SK-N-SH (cell line): ENCODE measurements at regions not wholly inside any gene's neighbourhood (a gene's known extent, or its start where the extent isn't known, plus 50 kb on each side); places are given as distances from the start of the nearest gene placed in this dataset.

Source experiments
- CTCF ChIA-PET: fragments of 300-600, 350-600 bp; formaldehyde crosslinking; extraction: SDS; loops from one replicate; lab custom pipeline; 2021; lab: Yijun Ruan, JAX
- POLR2A ChIA-PET: fragments of 350-600 bp; sonication (Branson Sonifier 250); formaldehyde crosslinking; extraction: SDS; loops from one replicate; lab custom pipeline; 2020; ENCODE audit warnings: antibody characterized with exemption, inconsistent platforms; lab: Yijun Ruan, JAX
- DNase-seq: peaks from one replicate; pipeline ENCODE4 v3.0.0; 2012
- H2AFZ ChIP-seq: fragments of 200-600 bp; sonication (generic); 2 replicates; pipeline ENCODE4 v1.8.1; 2016; ENCODE audit warnings: antibody characterized with exemption, mild to moderate bottlenecking, low read depth
- H3F3A ChIP-seq: fragments of 200-600 bp; sonication (generic); replicated peaks from 2 replicates; pipeline ENCODE3; 2016; ENCODE audit warnings: antibody characterized with exemption, mild to moderate bottlenecking; ENCODE audit not compliant: insufficient read depth
- H3K27ac ChIP-seq, 2 experiments: fragments of 200-500 bp in 1 of 2; fragments of 200-600 bp in 1 of 2; sonication (Bioruptor generic) in 1 of 2; sonication (generic), shearing (Covaris generic) in 1 of 2; 2 replicates each; pipeline versions ENCODE4 v1.5.1 to v1.6.1; 2014 to 2016; ENCODE audit warnings: low read depth in 2 of 2, inconsistent platforms in 1 of 2, low read length in 1 of 2, mild to moderate bottlenecking in 1 of 2, mixed read lengths in 1 of 2
- H3K27me3 ChIP-seq: fragments of 200-600 bp; sonication (generic), shearing (Covaris generic); 2 replicates; pipeline ENCODE4 v1.6.1; 2016; ENCODE audit warnings: mixed run types; ENCODE audit not compliant: insufficient read depth
- H3K36me3 ChIP-seq, 2 experiments: fragments of 200-500 bp in 1 of 2; fragments of 200-600 bp in 1 of 2; sonication (Bioruptor generic) in 1 of 2; sonication (generic) in 1 of 2; replicated peaks in 1 of 2; 2 replicates each; pipeline versions ENCODE3 to v1.5.1; 2014 to 2016; ENCODE audit warnings: low read length in 1 of 2, mild to moderate bottlenecking in 1 of 2; ENCODE audit not compliant: insufficient read depth in 2 of 2, control insufficient read depth in 1 of 2
- H3K4me1 ChIP-seq, 2 experiments: fragments of 200-500 bp in 1 of 2; fragments of 200-600 bp in 1 of 2; sonication (Bioruptor generic) in 1 of 2; sonication (generic), shearing (Covaris generic) in 1 of 2; 2 replicates each; pipeline versions ENCODE4 v1.5.1 to v1.6.1; 2014 to 2016; ENCODE audit warnings: low read depth in 1 of 2, low read length in 1 of 2, mixed run types in 1 of 2; ENCODE audit not compliant: insufficient read depth in 2 of 2, control insufficient read depth in 1 of 2
- H3K4me2 ChIP-seq: fragments of 200-600 bp; sonication (generic), shearing (Covaris generic); 2 replicates; pipeline ENCODE4 v1.6.1; 2017; ENCODE audit warnings: mixed run types
- H3K4me3 ChIP-seq, 2 experiments: fragments of 200-500 bp in 1 of 2; fragments of 200-600 bp in 1 of 2; sonication (Bioruptor generic) in 1 of 2; sonication (generic), shearing (Covaris generic) in 1 of 2; 2 replicates each; pipeline versions ENCODE4 v1.5.1 to v1.8.1; 2014 to 2016; ENCODE audit warnings: low read depth in 2 of 2, inconsistent platforms in 1 of 2, low read length in 1 of 2, mild to moderate bottlenecking in 1 of 2, mixed read lengths in 1 of 2, moderate library complexity in 1 of 2
- H3K79me2 ChIP-seq: fragments of 200-600 bp; sonication (generic); 2 replicates; pipeline ENCODE4 v1.8.1; 2017; ENCODE audit warnings: mild to moderate bottlenecking; ENCODE audit not compliant: insufficient read depth
- H3K9ac ChIP-seq: fragments of 200-600 bp; sonication (generic); 2 replicates; pipeline ENCODE4 v1.6.1; 2017; ENCODE audit warnings: mixed run types
- H3K9me2 ChIP-seq: fragments of 200-600 bp; sonication (generic); 2 replicates; pipeline ENCODE4 v1.6.1; 2017; ENCODE audit warnings: mixed run types
- H3K9me3 ChIP-seq: fragments of 200-600 bp; sonication (generic); 2 replicates; pipeline ENCODE4 v1.6.1; 2017; ENCODE audit warnings: mixed run types, mild to moderate bottlenecking, moderate library complexity
- H4K20me1 ChIP-seq: fragments of 200-600 bp; sonication (generic); 2 replicates; pipeline ENCODE4 v1.6.1; 2017; ENCODE audit warnings: mild to moderate bottlenecking, mixed run types; ENCODE audit not compliant: insufficient read depth
- ELF1 ChIP-seq: IDR thresholded peaks from 2 replicates; pipeline ENCODE4 v1.4.0; 2012
- EP300 ChIP-seq, 2 experiments: IDR thresholded peaks; 2 replicates each; pipeline versions ENCODE4 v1.4.0 to v1.6.1; 2012; ENCODE audit warnings: borderline replicate concordance in 1 of 2, low read depth in 1 of 2, low read length in 1 of 2
- FOXJ3 ChIP-seq: sonication (generic); formaldehyde crosslinking; IDR thresholded peaks from 2 replicates; pipeline ENCODE4 v1.5.1; 2020; ENCODE audit warnings: mild to moderate bottlenecking, missing genetic modification reagents
- FOXM1 ChIP-seq: IDR thresholded peaks from 2 replicates; pipeline ENCODE4 v1.4.0; 2012; ENCODE audit warnings: low read depth, mild to moderate bottlenecking
- GABPA ChIP-seq: IDR thresholded peaks from 2 replicates; pipeline ENCODE4 v1.4.0; 2012; ENCODE audit warnings: low read depth, mild to moderate bottlenecking
- GATA2 ChIP-seq: sonication (generic); formaldehyde crosslinking; IDR thresholded peaks from 2 replicates; pipeline ENCODE4 v1.5.0; 2020; ENCODE audit warnings: mild to moderate bottlenecking, missing genetic modification reagents
- MEF2A ChIP-seq: IDR thresholded peaks from 2 replicates; pipeline ENCODE4 v1.4.0; 2012; ENCODE audit warnings: low read depth, borderline replicate concordance
- MXI1 ChIP-seq: IDR thresholded peaks from 2 replicates; pipeline ENCODE4 v1.6.1; 2012; ENCODE audit warnings: mild to moderate bottlenecking, low read depth, low read length, improper control_type of control experiment
- NRF1 ChIP-seq: IDR thresholded peaks from 2 replicates; pipeline ENCODE4 v1.6.1; 2012; ENCODE audit warnings: low read depth, mild to moderate bottlenecking, low read length
- POLR2AphosphoS5 ChIP-seq: IDR thresholded peaks from 2 replicates; pipeline ENCODE4 v1.6.1; 2012; ENCODE audit warnings: low read depth, low read length
- RCOR1 ChIP-seq: fragments of 150-350 bp; IDR thresholded peaks from 2 replicates; pipeline ENCODE4 v1.6.1; 2017; ENCODE audit warnings: antibody characterized with exemption, low read length
- RFX5 ChIP-seq: IDR thresholded peaks from 2 replicates; pipeline ENCODE4 v1.6.1; 2012; ENCODE audit warnings: mild to moderate bottlenecking, improper control_type of control experiment, low read length
- RXRA ChIP-seq: IDR thresholded peaks from 2 replicates; pipeline ENCODE4 v1.4.0; 2012; ENCODE audit warnings: low read depth, mild to moderate bottlenecking, borderline replicate concordance
- SIN3A ChIP-seq: IDR thresholded peaks from 2 replicates; pipeline ENCODE4 v1.6.1; 2012; ENCODE audit warnings: low read depth, mild to moderate bottlenecking, low read length, moderate library complexity, borderline replicate concordance
- TAF1 ChIP-seq: IDR thresholded peaks from 2 replicates; pipeline ENCODE4 v1.6.1; 2012; ENCODE audit warnings: low read depth, mild to moderate bottlenecking, low read length, moderate library complexity, borderline replicate concordance
- TCF12 ChIP-seq: IDR thresholded peaks from 2 replicates; pipeline ENCODE4 v1.4.0; 2012
- USF1 ChIP-seq: IDR thresholded peaks from 2 replicates; pipeline ENCODE4 v1.4.0; 2012; ENCODE audit warnings: low read depth, borderline replicate concordance
- USF2 ChIP-seq: fragments of 150-350 bp; IDR thresholded peaks from 2 replicates; pipeline ENCODE4 v1.6.1; 2017; ENCODE audit warnings: antibody characterized with exemption, low read length, low read depth, borderline replicate concordance
- WGBS: methylation state at CpG from one replicate; pipeline ENCODE4 v1.1.6; 2017; ENCODE audit warnings: low lambda C conversion rate; 5-methylcytosine and 5-hydroxymethylcytosine counted together
- TF ChIP-seq, protein P1 (sequence below): IDR thresholded peaks from 2 replicates; pipeline ENCODE4 v1.4.0; 2012; ENCODE audit warnings: low read depth

- Histone ChIP-seq H3K27me3 (no peaks in the 10 kb centered on the region), H3K9ac (no peak overlapping the region), H3K9me3 (0 out of 2 replicates have a peak, but pooled peaks cover 4% of the 10 kb centered on the region), H3K4me2 (no peak overlapping the region), H2AFZ (no peak overlapping the region), H3K79me2 (no peaks in the 10 kb centered on the region), H3K27ac (no peak overlapping the region), H3K4me3 (no peak overlapping the region), H3K9me2 (no peaks in the 10 kb centered on the region), H3K36me3 (no peaks in the 10 kb centered on the region), H3F3A (no peaks in the 10 kb centered on the region), H3K4me1 (peaks cover 0 to 4% of the 10 kb centered on the region in 2 experiments; a peak in 2 of 4 replicates), H4K20me1 (no peaks in the 10 kb centered on the region)
- no peak for DNase-seq
- POLR2A ChIA-PET = no interaction called here
- TF ChIP-seq, protein P1, sequence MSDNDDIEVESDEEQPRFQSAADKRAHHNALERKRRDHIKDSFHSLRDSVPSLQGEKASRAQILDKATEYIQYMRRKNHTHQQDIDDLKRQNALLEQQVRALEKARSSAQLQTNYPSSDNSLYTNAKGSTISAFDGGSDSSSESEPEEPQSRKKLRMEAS = no peak
- TF ChIP-seq TCF12 = no peak
- no peak for TF ChIP-seq RCOR1
- TF ChIP-seq MXI1 = no peak
- no peak for TF ChIP-seq USF2
- WGBS = 16% methylated on average over 1 of the region's 1 CpG
- CTCF ChIA-PET = interaction anchor here (0.6 kb wide), 1 partner anchor 19 kb away, joined by 3 read pairs; no protein-coding TSS in a partner anchor
Observed at GRCh38 chr2:22822835-22823234, 562.1 kb upstream of the KLHL29 start.

DNA sequence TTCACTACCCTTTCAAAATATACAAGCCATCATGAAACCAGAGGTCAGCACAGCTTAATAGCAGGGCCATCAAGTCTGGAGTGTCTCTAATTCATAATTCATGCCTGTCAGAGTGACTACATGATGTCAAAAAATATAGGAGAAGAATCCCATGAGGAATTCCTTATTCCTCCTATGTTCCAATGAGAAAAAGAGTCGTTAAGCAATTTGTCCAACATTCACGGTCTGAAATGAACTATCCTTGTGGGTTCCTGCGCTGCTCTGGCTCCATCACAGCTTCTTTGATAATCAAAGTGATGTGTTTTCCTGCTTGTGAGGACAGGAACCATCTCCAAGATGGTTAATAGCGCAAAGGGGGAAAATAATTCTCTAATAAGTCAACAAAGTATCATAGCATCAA, 560.4 kb upstream of the KLHL29 start:
- Histone ChIP-seq H3K4me2 (no peak overlapping the region), H3K36me3 (no peaks in the 10 kb centered on the region), H3K4me3 (no peak overlapping the region), H3K4me1 (peaks cover 0 to 4% of the 10 kb centered on the region in 2 experiments; a peak in 2 of 4 replicates), H3F3A (no peaks in the 10 kb centered on the region), H2AFZ (no peak overlapping the region), H3K27me3 (no peaks in the 10 kb centered on the region), H3K9me3 (0 out of 2 replicates have a peak, but pooled peaks cover 4% of the 10 kb centered on the region), H3K79me2 (no peaks in the 10 kb centered on the region), H3K27ac (no peak overlapping the region), H3K9me2 (no peaks in the 10 kb centered on the region), H4K20me1 (no peaks in the 10 kb centered on the region), H3K9ac (no peak overlapping the region)
- TF ChIP-seq POLR2AphosphoS5 (no peak), SIN3A (no peak), RXRA (no peak), TAF1 (no peak), GABPA (no peak), TCF12 (no peak), MEF2A (no peak), FOXM1 (no peak), GATA2 (CRISPR knock-in tag) (no peak), EP300 (IDR thresholded peaks at IDR 0.05; ENCODE audit: borderline replicate concordance in 1 of 2, low read depth in 1 of 2, low read length in 1 of 2) (no peak), USF1 (no peak), RFX5 (no peak), ELF1 (no peak), MXI1 (no peak), FOXJ3 (CRISPR knock-in tag) (no peak), NRF1 (no peak), USF2 (no peak)
- TF ChIP-seq, protein P1 = no peak
- DNase-seq = no peak
- CTCF ChIA-PET = interaction anchor here (0.8 to 1.4 kb wide), 2 partner anchors 9 to 469 kb away, joined by 3 to 5 read pairs; no protein-coding TSS in a partner anchor
- POLR2A ChIA-PET = no interaction called here
- 23% methylated on average over 4 of the region's 4 CpGs for WGBS
